Kidney glomerular epithelial cell (primary cell): ENCODE measurements at regions not wholly inside any gene's neighbourhood (a gene's known extent, or its start where the extent isn't known, plus 50 kb on each side); places are given as distances from the start of the nearest gene placed in this dataset.

ENCODE experiments used
- DNase-seq: peaks from one replicate; lab custom pipeline; 2025; lab: John Stamatoyannopoulos, UW

DNA sequence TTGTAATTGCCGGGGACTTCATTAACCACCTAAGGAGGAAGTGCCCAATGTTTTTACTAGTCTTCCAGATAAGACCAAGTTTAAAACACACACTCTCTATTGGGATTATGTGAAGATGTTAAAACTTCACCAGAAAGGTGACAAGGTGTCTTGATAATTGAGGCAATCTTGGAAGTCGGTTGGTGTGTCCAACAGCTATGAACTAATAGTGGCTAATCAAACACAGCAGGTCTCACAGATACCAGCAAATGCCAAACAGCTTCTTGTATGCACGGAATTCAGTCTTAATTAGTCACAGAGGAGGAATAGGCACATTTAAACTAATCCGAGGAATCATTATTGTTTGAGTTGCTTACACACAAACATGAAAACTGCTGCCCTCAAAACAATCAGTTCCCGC, 214.5 kb downstream of the SEC61B start:
- DNase-seq: no peak

DNA sequence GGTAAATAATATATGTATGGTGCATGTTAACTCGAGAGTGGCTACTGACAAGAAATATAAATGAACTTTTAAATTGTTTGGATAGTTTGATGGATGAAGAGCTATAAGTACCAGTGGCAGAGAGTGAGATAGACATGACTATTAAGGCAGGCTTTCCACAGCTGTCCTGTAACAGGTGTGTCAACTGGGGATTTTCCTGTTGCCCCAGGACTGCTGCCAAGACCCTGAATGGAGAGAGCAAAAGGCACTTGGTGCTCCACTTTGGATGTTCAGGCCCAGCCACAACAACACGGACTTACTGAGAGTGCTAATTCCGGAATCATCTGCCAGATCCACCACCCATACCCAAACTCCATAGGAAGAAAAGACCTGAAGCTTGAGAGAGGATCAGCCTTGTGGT, 215.1 kb downstream of the SEC61B start:
- DNase-seq: no peak

DNA sequence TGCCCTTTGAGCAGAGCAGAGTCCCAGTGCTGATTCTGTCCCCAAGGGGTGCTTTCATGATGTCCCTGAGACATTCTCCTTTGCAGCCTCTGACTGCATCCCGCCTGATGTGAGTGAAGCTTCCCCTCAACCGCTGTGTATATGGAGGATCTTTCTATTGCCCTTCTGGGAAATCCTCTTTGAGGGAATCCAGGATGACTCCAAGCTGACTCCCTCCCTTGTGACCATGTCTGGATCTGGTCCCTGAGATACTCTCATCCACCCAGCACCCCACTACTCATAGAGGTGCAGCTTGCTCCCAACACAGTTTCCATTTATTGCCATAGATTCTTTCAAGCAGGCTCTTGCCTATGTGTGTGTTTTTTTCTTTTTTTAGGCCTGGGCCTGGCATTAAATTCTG, 216.5 kb downstream of the SEC61B start:
- no peak for DNase-seq

DNA sequence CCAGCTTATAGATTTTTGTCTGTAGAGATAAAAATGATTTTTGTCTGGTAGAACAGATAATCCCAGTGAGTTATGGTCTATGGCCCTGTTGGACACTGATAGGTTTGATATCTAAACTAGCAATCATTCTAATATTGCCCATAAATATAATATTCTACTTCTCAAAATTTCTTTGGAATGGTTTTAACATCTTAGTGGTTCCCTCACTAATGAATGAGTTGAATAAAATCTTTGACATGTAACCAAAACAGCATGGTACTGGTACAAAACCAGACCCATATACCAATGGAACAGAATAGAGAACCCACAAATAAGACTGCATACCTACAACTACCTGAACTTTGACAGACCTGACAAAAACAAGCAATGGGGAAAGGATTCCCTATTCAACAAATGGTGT, 219.7 kb downstream of the SEC61B start:
- no peak for DNase-seq

DNA sequence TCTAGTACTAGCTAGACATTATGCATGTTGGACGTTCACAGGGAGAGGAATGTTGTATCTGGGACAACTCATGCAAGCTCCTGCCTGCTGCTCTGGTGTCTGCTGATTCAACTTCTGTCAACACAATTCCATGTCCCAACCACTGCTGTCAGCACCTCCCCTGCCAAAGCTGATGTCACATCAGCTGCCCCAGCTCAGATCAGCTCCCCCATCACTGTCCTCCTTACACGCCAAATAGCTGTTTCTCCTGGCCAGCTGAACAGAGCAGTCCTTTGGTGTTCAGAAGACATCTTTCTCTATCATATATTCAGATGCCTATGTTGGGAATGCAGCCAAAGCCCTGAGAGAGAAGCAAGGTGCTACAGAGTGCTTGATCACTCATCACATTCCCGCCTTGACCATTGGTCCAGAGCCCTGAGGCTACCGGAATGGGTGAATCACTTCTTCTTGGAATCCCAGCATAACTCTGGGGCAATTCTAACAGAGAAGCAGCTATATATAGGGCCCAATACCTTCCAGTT, 223.3 kb downstream of the SEC61B start:
- DNase-seq: no peak

DNA sequence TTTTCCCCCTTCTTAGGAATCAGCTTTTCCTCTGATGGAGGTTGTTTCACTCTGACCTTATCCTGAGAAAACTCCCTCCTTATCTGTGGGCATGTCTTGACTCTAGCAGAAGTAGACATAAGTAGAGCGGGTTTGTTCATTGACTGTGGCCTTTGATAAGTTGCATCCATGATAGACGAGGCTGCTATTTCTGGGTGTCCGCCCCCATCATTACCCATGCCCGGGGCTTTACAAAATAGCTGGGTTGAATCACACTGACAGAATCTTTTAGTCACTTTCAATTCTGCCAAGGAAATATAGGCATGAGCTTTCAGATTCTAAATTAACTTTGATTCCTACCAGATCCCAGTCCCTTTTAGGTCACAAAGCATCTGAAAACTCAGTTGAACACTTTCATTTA, 223.8 kb downstream of the SEC61B start:
- DNase-seq: no peak

DNA sequence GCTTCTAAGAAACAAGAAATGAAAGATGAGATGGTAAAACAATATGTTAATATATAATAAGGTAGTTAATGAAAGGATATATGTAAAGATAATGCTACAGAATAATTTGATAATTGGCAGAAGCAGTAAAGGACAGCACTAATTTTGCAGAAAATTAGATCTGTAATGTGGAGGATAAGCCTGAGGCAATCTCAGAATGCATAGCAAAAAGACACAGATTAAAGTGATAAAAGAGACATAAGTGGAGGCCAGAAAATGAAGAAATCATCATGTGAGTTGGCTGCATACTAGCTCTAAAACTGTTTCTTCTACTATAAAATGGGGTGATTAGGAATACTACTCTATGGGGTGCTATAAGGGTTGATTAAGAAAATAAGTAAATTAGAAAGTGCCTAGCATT, 225.9 kb downstream of the SEC61B start:
- no peak for DNase-seq

DNA sequence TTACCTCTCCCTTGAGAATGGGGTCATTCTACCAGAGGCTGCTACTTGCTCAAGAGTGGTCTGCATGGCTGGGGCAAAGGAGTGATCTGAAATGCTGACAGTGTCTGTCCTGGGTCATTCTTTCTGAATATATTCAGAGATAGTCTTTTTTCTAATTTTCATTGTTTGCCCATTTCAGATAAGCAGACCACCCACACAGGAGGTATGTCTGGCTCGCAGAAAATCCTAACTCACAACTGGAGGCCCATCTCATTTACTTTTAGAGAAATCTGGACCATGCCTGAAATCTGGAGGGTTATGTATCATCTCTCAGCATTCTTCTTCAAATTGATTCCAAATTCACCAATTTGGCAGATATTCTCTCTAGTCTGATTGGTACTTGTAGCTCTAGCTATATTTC, 227.6 kb downstream of the SEC61B start:
- DNase-seq: no peak

DNA sequence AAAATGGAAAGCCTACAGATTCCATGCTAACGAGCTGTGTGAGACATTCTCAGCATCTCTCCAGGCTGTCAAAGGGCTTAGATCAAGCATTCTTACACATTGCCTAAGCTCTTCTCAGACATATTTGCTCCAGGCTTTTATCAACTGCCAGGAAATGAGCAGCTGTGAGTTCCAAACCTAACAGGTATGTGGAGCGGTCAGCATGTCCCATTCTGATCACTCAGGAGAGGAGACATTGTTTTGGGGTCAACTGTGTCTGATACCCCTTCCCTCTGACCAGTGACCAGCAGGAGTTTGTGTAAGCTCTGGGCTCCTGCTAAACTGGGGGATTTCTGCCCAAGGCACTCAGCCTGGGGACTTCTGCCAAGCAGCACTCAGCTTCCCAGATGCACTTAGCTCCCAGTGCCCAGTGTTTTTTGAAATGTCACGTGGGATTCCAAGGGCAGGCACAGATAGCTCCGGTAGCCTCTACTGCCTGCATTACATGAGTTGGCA, 229.1 kb downstream of the SEC61B start:
- DNase-seq: no peak

DNA sequence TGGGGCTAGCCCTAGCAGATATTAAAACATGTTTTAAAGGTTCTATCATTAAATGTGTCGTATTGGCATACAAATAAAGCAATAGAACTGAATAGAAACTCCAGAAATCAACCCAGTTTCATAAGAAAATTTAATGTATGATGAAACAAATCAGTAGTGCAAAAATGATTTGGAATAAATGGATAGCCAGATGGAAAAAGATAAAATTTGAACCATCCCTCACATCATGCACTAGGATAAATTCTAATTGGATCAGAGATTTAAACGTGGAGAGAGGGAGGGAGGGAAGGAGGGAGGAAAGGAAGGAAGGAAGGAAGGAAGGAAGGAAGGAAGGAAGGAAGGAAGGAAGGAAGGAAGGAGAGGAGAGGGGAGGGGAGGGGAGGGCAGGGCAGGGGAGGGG, 235.3 kb downstream of the SEC61B start:
- DNase-seq: no peak

DNA sequence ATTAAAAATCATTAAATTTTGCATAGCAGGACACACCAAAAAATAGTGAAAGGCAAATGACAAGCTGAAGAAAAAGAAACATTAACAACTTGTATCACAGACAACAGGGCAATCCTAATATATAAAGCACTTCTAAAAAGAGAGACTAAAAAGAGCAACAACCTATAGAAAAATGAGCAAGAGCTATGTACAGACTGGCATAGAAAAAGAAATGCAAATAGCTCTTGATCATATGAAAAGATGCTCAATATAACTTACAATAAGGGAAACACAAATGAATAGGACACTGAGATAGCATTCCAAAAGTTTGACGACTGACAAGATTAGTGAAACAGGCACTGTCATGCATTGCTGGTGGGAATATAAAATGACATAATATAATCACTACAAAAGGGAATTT, 235.9 kb downstream of the SEC61B start:
- no peak for DNase-seq

DNA sequence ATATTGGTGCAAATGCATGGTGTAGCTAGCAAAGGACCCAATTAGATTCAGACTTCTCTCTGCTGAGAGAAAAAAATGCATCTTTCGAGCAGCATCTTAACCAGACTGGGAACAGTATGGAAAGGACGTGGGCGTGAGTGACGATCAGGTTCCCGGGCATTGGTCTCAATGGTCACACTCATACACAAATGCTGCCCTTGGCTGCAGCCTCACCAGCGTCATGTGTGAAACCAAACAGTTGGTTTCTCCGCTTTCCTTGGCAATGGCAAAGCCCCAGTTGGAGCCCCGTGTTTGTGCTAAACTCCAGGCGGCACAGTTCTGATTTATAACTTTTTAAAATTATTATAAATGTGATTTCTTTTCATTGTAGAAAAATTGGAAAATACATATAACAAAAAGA, 237.8 kb downstream of the SEC61B start:
- no peak for DNase-seq

DNA sequence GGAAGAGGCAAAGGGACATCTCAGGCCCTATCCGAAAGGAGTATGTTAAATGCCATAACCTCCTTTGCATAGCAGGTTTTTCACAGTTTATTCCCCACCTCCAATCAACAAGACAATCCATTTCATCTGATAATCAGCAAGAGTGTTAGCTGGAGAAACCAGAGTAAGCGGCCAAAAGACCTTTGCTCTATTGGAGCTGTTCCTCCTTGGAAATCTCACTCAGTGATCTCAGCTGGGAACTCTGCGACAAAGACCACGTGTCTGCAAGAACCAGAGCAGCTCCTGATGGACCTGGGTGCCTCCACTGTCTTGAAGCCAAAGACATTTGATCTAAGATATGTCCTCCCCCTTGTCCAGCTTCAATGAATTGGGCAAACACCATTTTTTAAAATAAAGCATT, 241.0 kb downstream of the SEC61B start:
- no peak for DNase-seq

DNA sequence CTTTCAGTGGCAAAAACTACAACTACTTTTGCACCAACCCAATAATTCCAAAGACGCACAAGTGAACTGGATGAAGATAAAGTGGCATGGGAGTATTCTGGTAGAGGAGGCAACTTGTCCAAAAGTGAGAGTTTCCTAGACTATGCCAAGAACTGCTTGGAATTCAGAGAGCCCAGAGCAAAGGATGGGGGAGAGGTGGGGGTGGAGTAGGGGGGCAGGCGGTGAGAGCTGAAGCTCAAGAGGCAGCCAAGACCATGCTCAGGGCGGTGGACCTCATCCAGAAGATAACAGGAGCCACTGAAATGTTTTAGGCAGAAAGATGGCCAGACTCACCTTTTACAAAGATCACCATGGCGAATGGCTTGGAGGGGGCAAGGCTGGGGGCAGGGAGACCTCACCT, 242.5 kb downstream of the SEC61B start:
- DNase-seq: no peak

DNA sequence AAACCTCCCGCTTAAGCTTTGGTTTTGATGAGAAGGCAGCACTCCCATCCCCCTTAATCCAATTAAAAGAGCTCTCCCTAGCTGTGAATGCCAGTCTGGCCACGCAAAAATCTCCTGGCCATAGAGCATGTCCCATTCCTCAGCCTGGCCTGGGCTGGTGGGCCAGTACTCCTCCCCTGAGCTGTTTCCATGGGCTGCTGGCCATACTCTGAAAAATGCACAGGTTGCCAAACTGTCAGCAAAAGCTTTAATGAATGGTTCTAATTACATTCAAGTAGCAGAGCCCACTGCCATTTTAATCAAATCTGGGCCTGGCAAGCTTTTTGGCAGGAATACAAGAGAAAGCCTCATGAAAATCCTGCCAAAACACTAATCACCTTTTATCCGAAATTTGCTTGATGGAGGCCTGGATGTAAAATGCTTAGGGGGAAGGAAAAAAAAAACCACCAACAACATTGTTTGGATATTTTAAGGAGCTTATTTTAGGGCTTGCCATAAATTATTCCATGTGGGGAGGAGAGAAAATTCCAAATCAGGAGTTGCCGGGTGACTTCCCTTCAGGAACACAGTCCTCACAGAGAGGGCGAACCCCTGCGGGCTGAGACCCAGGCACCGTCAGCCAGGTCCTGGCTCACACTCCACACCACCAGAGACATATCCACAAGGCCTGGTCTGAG, 243.3 kb downstream of the SEC61B start:
- DNase-seq: no peak

DNA sequence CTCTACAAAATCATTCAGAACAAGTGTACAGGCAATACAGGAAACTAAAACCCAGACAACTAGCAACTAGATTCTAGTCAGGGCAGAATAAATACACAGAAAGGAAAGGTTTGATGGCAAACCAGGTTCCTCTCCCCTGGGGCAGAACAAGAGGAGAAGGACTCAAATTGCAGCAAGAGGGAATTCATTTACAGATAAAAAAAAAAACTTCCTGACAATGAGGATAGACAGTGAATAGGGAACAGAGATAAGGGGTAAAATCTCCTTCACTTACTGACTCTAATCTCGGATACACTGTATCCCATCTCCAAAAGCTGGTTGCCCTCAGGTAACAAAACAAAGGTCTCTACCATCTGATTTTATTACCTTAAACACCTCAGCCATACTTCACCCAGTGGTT, 244.0 kb downstream of the SEC61B start:
- no peak for DNase-seq

DNA sequence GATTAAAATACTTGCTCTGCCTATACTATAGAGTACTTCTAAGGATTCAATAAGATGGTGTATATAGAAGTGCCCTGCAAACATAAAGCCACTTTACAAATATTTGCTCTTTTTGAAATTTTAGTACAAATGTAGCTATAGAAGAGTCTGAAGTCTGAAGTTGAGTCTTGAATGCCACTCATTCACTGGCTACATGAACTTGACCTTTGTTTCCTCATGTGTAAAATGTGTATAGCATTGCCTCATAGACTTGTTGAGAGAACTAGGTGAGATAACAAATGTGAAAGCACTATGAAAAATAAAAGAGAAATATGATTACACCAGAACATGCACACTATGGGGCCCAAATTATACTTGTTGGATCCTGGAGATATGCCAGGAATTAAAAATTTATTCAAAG, 244.7 kb downstream of the SEC61B start:
- no peak for DNase-seq

DNA sequence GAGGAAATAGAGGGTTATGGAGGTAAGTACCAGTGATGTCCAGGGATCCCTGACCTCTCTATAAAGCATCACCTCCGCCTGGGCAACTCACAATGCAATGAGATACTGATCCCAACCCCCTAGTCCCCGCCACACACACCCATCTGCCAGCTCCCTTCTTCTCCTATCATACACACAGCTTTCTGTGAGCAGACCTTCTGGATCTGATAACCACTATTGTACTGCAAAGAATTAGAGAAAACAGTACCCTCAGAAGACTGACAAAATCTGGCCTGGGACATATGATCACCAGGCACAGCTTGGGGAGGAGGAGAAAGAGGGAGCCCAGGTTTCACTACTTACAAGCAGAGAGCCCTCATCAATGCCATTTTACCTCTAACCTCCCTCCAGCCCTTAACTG, 249.0 kb downstream of the SEC61B start:
- no peak for DNase-seq

DNA sequence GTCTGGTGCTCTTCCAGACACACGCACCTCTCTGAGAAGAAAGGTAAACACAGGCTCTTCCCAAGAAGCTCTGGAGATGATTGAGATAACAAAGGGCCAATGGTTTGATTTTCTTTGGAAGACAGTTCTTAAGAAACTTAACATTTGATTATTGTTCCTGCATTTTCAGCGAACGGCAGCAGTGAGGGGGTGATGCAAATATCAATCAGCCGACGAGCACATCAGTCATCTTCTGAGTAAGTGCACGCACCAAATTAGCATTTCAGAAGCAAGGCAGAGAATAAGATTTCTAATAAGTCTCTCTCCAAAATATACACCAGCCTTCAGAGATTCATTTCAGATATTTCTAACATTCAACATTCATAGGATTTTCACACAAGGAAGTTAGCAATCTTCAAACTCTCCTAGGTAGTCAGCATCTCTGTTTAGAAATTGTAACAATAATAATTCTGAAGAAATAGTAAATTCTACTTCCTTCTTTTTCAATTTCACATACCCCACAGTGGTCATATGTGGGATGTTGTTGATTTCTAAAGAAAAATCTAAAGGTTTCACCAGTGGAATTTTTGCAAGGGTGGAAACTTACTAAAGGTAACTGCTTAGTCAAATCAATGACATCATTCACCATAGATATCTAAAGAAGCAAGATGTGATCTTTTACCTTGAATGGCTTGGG, 250.3 kb downstream of the SEC61B start:
- no peak for DNase-seq

DNA sequence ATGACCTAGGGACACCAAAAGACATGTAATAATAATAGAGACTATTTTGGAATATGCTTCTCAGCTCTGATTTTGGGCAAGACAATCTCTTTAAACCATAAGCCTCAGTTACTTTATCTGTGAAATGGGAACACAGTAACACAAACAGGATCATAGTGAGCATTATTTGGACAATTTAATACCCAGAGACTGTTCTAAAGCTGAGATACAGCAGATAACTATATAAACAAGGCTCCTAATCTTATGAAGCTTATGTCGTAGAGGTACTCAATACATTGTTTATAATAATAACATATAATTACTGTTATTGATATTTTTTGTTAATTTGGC, 250.8 kb downstream of the SEC61B start:
- no peak for DNase-seq

DNA sequence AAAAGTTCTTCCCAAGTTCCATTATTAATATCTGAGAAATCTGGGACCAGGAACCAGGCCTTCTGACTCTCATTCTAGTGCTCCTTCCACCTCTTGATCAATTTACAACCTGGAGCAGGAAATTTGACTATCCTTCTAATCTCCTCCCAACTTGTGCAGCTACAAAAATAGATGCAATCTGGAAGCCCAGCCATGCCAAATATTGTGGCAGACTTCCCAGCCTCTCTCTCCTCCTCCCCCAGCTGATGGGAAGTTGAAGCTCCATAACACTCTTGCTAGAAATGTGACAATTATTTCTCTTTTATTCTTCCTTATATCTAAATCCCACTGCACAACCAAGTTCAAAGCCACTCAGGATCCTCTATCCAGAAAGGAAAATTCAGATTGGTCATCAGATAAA, 252.1 kb downstream of the SEC61B start:
- DNase-seq: no peak

DNA sequence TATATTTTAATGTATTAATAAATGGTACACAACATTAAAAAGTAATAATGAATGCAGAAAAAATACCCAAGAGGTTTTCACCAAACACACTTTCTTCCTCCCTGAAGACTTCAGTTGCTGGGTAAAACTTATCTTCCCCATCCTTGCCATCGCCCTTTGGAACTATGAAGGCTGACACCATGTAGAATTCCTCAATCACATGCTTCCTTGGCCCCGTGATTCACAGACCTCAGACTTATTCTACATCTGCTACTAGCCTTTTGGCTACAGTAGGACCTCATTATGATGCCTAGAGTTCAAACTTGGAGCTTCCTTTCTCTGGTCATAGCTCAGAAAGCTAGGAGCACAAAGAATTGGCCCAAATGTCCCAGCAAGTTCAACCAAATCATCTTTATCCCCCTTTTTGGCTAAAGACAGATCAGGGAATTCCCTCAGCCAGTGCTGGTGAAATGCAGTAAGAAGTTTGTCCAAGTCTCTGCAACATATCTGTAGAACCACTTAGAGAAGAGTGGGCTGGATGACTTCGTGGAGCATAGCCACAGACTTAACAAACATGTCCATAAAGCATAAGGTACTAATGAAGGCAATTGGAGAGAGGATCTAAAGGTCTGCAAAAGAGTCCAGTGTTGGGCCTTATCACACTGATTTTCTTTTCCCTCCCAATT, 253.5 kb downstream of the SEC61B start:
- DNase-seq: no peak

DNA sequence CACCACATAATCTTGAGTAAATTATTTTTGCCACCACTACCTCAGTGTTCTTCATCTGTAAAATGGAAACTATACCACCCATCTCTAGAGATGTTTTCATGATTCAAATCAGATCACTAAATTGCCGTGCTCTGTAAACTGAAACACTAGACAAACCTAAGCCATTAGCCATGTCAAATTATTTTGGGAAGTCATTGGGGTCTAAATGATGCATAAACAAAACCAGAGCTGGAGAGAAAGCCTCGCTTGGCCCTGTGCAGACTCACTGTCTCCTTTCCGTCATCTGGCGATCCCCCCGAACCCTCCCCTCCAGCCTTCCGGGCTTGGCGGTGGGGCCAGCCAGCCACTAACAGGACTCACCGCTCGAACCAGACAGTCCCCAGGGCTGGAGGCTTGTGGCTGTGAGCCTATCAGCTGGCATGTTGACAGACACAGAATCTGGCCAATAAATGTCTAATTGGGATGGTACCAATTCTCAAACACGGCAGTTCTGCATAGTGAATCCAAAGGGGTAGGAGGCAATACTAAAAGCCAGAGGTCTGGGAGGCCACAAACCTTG, 256.5 kb downstream of the SEC61B start:
- no peak for DNase-seq
